Karpas-422 (cell line): ENCODE measurements at regions not wholly inside any gene's neighbourhood (a gene's known extent, or its start where the extent isn't known, plus 50 kb on each side); places are given as distances from the start of the nearest gene placed in this dataset.
A peak's percentile ranks its signal among the peaks of the same experiment; 100 is the strongest.
"Not testable (repeated sequence)": the region's sequence is repeated elsewhere in the genome, so short reads cannot be mapped to it uniquely, and the experiment has no call there.

ENCODE experiments used
- DNase-seq: peaks from one replicate; pipeline ENCODE4 v3.0.0-alpha.2; 2015
- H2AFZ ChIP-seq: fragments of 200-600 bp; sonication (generic); 2 replicates; pipeline ENCODE4 v1.6.1; 2014; ENCODE audit warnings: antibody characterized with exemption, low read length, mixed read lengths
- H3K27ac ChIP-seq: fragments of 200-600 bp; sonication (generic); 2 replicates; pipeline ENCODE4 v1.5.1; 2014; ENCODE audit warnings: mild to moderate bottlenecking, low read length, moderate library complexity
- H3K27me3 ChIP-seq: fragments of 200-600 bp; sonication (generic); 2 replicates; pipeline ENCODE4 v1.6.1; 2014; ENCODE audit warnings: low read length, mixed read lengths
- H3K36me3 ChIP-seq: fragments of 200-600 bp; sonication (generic); 2 replicates; pipeline ENCODE4 v1.6.1; 2014; ENCODE audit warnings: low read length, mixed read lengths; ENCODE audit not compliant: insufficient read depth
- H3K4me1 ChIP-seq: fragments of 200-600 bp; sonication (generic); 2 replicates; pipeline ENCODE4 v1.6.1; 2014; ENCODE audit warnings: mild to moderate bottlenecking, low read length, mixed read lengths
- H3K4me2 ChIP-seq: fragments of 200-600 bp; sonication (generic); 2 replicates; pipeline ENCODE4 v1.6.1; 2014; ENCODE audit warnings: low read length, low read depth, mild to moderate bottlenecking; ENCODE audit not compliant: poor library complexity, severe bottlenecking
- H3K4me3 ChIP-seq: fragments of 200-600 bp; sonication (generic); 2 replicates; pipeline ENCODE4 v1.5.1; 2014; ENCODE audit warnings: mild to moderate bottlenecking, antibody characterized with exemption, low read length, mixed read lengths
- H3K79me2 ChIP-seq: fragments of 200-600 bp; sonication (generic); 2 replicates; pipeline ENCODE4 v1.6.1; 2014; ENCODE audit warnings: mild to moderate bottlenecking, low read length, mixed read lengths
- H3K9ac ChIP-seq: fragments of 200-600 bp; sonication (generic); 2 replicates; pipeline ENCODE4 v1.6.0; 2014; ENCODE audit warnings: low read length
- H3K9me2 ChIP-seq: fragments of 200-600 bp; sonication (generic), shearing (Covaris generic); replicated peaks from 2 replicates; pipeline ENCODE4 v1.6.0; 2014; ENCODE audit warnings: mild to moderate bottlenecking, low read length, moderate library complexity; ENCODE audit not compliant: insufficient read depth
- H3K9me3 ChIP-seq: fragments of 300-700, 200-600 bp; sonication (generic); 2 replicates; pipeline ENCODE4 v1.6.1; 2014; ENCODE audit warnings: low read length, mixed read lengths
- H4K20me1 ChIP-seq: fragments of 200-600 bp; sonication (generic); 2 replicates; pipeline ENCODE4 v1.6.1; 2014; ENCODE audit warnings: mild to moderate bottlenecking, antibody characterized with exemption, low read length, low read depth; ENCODE audit not compliant: insufficient read depth

- no peaks in the 10 kb centered on the region for H3K27me3 ChIP-seq
- no peaks in the 10 kb centered on the region for H3K9me3 ChIP-seq
- H3K4me2 ChIP-seq, result no peak overlapping the region
- H3K9me2 ChIP-seq, result no peaks in the 10 kb centered on the region
- H3K9ac ChIP-seq, result no peak overlapping the region
- peaks cover 24% of the 10 kb centered on the region for H3K4me1 ChIP-seq
- DNase-seq, result no peak
- H3K79me2 ChIP-seq, result no peaks in the 10 kb centered on the region
- no peaks in the 10 kb centered on the region for H4K20me1 ChIP-seq
- no peak overlapping the region for H3K27ac ChIP-seq
- no peaks in the 10 kb centered on the region for H3K36me3 ChIP-seq
- H2AFZ ChIP-seq, result no peak overlapping the region
- no peak overlapping the region for H3K4me3 ChIP-seq
Observed at GRCh38 chr6:166705069-166705468, 78.0 kb upstream of the RPS6KA2 start.

DNA sequence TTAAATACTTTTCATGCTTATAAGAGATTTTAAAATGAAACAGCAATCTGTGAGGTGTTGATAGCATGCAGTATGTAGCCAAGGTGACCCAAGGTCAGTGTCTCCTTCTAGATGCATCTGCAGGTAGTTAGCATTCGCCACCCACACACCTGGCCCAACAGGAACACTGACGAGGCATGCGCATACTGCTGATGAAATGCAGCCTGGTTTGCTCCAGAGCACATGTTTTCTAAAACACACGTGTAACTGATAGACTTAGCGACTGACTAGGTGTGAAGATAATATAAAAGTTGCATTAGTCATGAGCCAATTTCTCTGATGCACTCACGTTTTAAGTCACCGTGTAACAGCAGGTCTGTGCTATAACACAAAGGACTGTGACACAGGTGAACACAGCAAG, 77.1 kb upstream of the RPS6KA2 start:
- no peak overlapping the region for H3K4me3 ChIP-seq
- no peaks in the 10 kb centered on the region for H3K27me3 ChIP-seq
- no peak overlapping the region for H3K4me2 ChIP-seq
- DNase-seq, result no peak
- H3K79me2 ChIP-seq, result no peaks in the 10 kb centered on the region
- no peaks in the 10 kb centered on the region for H3K9me3 ChIP-seq
- H3K27ac ChIP-seq, result no peak overlapping the region
- no peak overlapping the region for H2AFZ ChIP-seq
- H4K20me1 ChIP-seq, result no peaks in the 10 kb centered on the region
- H3K36me3 ChIP-seq, result no peaks in the 10 kb centered on the region
- H3K9ac ChIP-seq, result no peak overlapping the region
- H3K9me2 ChIP-seq, result no peaks in the 10 kb centered on the region
- H3K4me1 ChIP-seq, result peaks cover 33% of the 10 kb centered on the region

GRCh38 chr6:166703149-166703710, 76.2 kb upstream of the RPS6KA2 start:
- DNase-seq, result no peak
- H4K20me1 ChIP-seq, result no peaks in the 10 kb centered on the region
- no peaks in the 10 kb centered on the region for H3K79me2 ChIP-seq
- H3K4me2 ChIP-seq, result no peak overlapping the region
- no peaks in the 10 kb centered on the region for H3K9me2 ChIP-seq
- no peaks in the 10 kb centered on the region for H3K9me3 ChIP-seq
- no peaks in the 10 kb centered on the region for H3K36me3 ChIP-seq
- H3K4me3 ChIP-seq, result no peak overlapping the region
- H2AFZ ChIP-seq, result no peak overlapping the region
- H3K27me3 ChIP-seq, result no peaks in the 10 kb centered on the region
- H3K9ac ChIP-seq, result no peak overlapping the region
- no peak overlapping the region for H3K27ac ChIP-seq
- H3K4me1 ChIP-seq, result peaks cover 43% of the 10 kb centered on the region

- not testable (repeated sequence) for H3K9me3 ChIP-seq, H4K20me1 ChIP-seq, H3K79me2 ChIP-seq, H3K4me2 ChIP-seq, H3K9ac ChIP-seq, H3K27ac ChIP-seq, H3K36me3 ChIP-seq, H3K9me2 ChIP-seq, H2AFZ ChIP-seq, DNase-seq, H3K27me3 ChIP-seq, H3K4me3 ChIP-seq
- H3K4me1 ChIP-seq, result peaks cover 50% of the 10 kb centered on the region
Observed at GRCh38 chr6:166701424-166701823, 74.4 kb upstream of the RPS6KA2 start.

GRCh38 chr6:166700871-166701270, 73.8 kb upstream of the RPS6KA2 start:
- not testable (repeated sequence) for H3K79me2 ChIP-seq, H3K27me3 ChIP-seq, H3K4me3 ChIP-seq, H4K20me1 ChIP-seq, H3K4me2 ChIP-seq, H3K9me2 ChIP-seq, H3K9me3 ChIP-seq, H3K36me3 ChIP-seq, H3K27ac ChIP-seq, H2AFZ ChIP-seq, H3K9ac ChIP-seq, DNase-seq
- H3K4me1 ChIP-seq, result peaks cover 55% of the 10 kb centered on the region

DNA sequence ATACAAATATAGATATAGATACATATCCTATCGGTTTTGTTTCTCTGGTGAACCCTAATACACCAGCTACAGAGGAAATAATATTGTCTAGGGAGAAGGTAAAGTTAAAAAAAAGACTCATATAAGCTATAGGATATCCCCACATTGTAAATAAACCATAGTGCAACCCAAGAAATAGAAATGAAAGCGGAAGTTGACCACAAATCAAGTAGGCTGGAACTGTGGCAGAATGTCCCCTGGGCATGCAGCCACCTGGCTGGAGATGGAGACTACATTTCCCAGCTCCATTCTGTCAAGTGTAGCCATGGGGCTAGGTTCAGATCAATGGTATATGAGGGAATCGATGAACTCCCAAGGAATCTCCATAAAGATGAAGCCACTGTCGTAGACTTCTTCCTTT, 70.1 kb upstream of the RPS6KA2 start:
- H3K9me3 ChIP-seq, result no peaks in the 10 kb centered on the region
- no peak overlapping the region for H3K9ac ChIP-seq
- H3K79me2 ChIP-seq, result no peaks in the 10 kb centered on the region
- H3K36me3 ChIP-seq, result no peaks in the 10 kb centered on the region
- no peaks in the 10 kb centered on the region for H3K27me3 ChIP-seq
- peak overlapping the region; percentile 72 for H3K4me2 ChIP-seq
- peak overlapping the region; percentile 47 for H3K4me3 ChIP-seq
- peak overlapping the region; percentile 67 for H3K27ac ChIP-seq
- H3K9me2 ChIP-seq, result no peaks in the 10 kb centered on the region
- H4K20me1 ChIP-seq, result no peaks in the 10 kb centered on the region
- peak; percentile 85 for DNase-seq
- peaks cover 71% of the 10 kb centered on the region for H3K4me1 ChIP-seq
- no peak overlapping the region for H2AFZ ChIP-seq

DNA sequence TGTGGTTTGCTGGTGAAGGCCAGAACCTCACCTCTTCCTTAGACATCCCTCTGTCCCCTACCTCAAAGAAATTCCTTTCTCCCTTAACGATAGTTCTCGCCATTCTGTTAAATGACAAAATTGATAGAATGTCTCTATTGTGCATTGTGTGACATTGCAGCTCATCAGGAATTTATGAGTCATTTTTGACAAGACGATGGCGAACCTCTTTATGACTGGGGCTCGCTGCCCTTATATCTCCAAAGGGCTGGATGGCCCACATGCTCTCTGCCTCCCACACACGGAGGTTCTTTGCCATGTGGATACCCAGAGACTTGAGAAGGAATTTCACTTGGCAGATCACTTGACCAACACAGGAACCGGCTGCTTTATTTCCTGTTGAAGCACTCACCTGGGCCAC, 66.8 kb upstream of the RPS6KA2 start:
- no peaks in the 10 kb centered on the region for H3K27me3 ChIP-seq
- H3K4me2 ChIP-seq, result no peak overlapping the region
- no peaks in the 10 kb centered on the region for H4K20me1 ChIP-seq
- H3K9me2 ChIP-seq, result no peaks in the 10 kb centered on the region
- DNase-seq, result no peak
- H3K4me3 ChIP-seq, result no peak overlapping the region
- H3K9me3 ChIP-seq, result no peaks in the 10 kb centered on the region
- H3K79me2 ChIP-seq, result no peaks in the 10 kb centered on the region
- H3K9ac ChIP-seq, result no peak overlapping the region
- no peak overlapping the region for H2AFZ ChIP-seq
- H3K36me3 ChIP-seq, result no peaks in the 10 kb centered on the region
- H3K27ac ChIP-seq, result no peak overlapping the region
- H3K4me1 ChIP-seq, result peaks cover 79% of the 10 kb centered on the region

DNA sequence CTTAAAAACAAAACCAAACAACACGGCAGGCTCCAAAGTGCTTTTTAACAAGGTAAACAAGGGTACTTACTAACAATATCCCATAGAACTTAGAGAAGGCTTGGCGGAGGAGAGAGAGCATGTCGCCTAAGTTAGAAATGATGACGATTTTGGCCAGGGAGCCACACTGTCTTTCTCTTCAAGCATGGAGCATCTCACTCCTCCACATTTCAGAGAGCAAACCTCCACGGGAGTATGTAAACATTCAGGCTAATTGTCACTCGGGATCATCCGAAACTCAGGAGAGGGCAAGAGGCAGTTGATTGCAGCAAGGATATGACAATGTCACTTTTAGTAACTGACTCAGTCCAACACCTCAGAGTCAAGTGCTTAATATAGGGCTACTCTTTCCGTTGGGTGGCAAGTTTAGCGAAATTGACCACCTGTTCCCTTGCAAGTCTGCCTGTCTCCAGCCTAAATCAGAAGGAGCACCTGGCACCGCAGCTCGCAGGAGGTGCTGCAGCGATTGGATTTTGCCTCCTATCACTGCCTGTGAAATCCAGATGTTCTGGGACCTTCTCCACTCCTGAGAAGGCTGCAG, 65.8 kb upstream of the RPS6KA2 start:
- no peak overlapping the region for H3K27ac ChIP-seq
- no peaks in the 10 kb centered on the region for H3K79me2 ChIP-seq
- no peaks in the 10 kb centered on the region for H3K9me3 ChIP-seq
- no peak for DNase-seq
- H3K4me3 ChIP-seq, result no peak overlapping the region
- no peaks in the 10 kb centered on the region for H3K9me2 ChIP-seq
- no peaks in the 10 kb centered on the region for H3K27me3 ChIP-seq
- H3K4me1 ChIP-seq, result peaks cover 79% of the 10 kb centered on the region
- H3K4me2 ChIP-seq, result no peak overlapping the region
- H3K9ac ChIP-seq, result no peak overlapping the region
- H4K20me1 ChIP-seq, result no peaks in the 10 kb centered on the region
- H3K36me3 ChIP-seq, result no peaks in the 10 kb centered on the region
- no peak overlapping the region for H2AFZ ChIP-seq
